Tongue (tissue), 1 donor: ENCODE measurements at regions not wholly inside any gene's neighbourhood (a gene's known extent, or its start where the extent isn't known, plus 50 kb on each side); places are given as distances from the start of the nearest gene placed in this dataset.

Experiments used
- DNase-seq: peaks from one replicate; pipeline ENCODE4 v3.0.0-alpha.2; 2015

DNA sequence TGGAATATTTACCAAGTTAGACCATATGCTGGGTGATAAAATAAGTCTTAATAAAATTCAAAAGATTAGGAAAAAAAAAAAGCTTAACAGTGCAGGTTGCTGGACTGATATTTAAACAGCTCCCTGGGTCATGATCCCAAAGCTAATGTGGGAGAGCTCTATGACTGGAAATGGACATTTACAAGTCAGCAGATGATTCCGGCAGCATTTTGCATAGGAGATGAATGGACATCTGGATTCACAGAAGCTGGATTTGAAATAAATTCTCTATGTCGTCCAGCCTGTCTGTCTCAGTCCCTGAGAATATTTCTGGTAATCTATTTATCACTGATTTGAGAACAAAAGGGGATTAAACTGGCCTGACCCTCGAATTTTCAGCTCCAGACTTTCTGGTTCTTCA, 52.3 kb upstream of the KLHL25 start:
- DNase-seq, result no peak

GRCh38 chr15:85849946-85850345, 55.2 kb upstream of the KLHL25 start:
- DNase-seq, result no peak

GRCh38 chr15:85852969-85853368, 58.2 kb upstream of the KLHL25 start:
- no peak for DNase-seq

GRCh38 chr15:85854345-85855097, 59.8 kb upstream of the KLHL25 start:
- peak; percentile 87 for DNase-seq

GRCh38 chr15:85858586-85859375, 64.1 kb upstream of the KLHL25 start:
- DNase-seq, result peak; percentile 88

DNA sequence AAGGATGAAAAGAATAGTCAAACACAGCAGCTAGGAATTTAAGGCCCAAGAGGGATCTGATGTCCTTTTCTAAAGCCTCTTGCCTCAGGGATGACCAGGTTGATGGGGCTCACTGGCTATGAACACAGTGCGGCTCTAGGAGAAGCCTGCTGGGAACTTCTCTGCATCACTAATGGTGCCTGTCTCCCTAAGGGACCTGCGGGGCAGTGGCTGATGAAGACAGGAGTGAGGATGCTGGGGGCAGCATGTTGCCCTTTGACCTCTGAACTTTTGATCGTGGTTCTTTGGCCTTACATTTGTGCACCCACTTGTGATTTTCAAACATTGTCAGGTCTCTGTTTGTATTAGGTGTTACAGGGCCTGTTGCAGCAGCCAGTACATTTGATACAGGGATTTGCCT, 64.9 kb upstream of the KLHL25 start:
- DNase-seq, result no peak

GRCh38 chr15:85860394-85861161, 65.9 kb upstream of the KLHL25 start:
- no peak for DNase-seq

DNA sequence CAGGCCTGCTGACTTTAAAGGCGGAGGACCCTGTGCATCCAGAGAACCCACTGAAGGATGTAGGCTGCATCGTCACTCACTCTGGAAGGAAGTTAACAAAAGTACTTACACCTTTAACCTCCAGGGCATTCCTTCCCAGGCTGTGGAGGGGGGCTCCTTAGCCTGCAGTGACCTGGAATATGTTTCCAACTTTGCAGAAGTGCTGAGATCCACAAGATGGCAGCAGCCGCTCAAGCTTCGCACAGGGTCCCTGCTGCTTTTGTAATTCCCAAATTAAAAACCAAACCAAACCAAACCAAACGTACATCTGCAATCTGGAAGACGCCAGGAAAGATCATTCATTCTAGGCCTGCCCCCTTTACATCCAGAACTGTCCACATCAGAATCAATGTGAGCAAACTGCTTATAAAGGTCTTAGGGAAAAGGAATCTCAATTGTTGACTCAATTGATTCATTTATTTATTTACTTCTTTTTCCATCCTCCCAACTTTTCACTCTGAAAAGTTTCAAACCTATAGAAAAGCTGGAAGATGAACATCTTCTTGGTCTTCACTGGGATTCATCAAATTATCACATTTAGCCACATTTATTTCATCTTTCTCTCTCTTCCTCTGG, 70.5 kb upstream of the KLHL25 start:
- DNase-seq, result peak; percentile 86

- DNase-seq, result no peak
Measured at GRCh38 chr15:85867250-85867649, 72.5 kb upstream of the KLHL25 start.

DNA sequence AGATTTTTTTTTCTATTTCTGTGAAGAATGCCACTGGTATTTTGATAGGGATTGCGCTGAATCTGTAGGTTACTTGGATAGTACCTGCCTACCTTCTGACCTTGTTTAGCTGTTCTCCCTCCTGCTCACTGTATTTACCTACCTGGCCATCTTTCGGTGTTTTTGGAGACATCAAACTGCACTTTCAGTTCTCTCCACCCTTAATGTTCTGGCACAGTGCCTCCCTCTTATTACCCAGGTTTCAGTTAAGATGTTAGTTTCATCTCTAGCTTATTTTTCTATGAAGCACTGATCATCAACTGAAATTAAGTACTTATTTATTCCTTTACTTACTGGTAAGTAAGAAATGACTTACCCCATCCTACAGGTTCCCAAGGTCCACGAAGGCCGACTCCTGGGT, 74.4 kb upstream of the KLHL25 start:
- no peak for DNase-seq

DNA sequence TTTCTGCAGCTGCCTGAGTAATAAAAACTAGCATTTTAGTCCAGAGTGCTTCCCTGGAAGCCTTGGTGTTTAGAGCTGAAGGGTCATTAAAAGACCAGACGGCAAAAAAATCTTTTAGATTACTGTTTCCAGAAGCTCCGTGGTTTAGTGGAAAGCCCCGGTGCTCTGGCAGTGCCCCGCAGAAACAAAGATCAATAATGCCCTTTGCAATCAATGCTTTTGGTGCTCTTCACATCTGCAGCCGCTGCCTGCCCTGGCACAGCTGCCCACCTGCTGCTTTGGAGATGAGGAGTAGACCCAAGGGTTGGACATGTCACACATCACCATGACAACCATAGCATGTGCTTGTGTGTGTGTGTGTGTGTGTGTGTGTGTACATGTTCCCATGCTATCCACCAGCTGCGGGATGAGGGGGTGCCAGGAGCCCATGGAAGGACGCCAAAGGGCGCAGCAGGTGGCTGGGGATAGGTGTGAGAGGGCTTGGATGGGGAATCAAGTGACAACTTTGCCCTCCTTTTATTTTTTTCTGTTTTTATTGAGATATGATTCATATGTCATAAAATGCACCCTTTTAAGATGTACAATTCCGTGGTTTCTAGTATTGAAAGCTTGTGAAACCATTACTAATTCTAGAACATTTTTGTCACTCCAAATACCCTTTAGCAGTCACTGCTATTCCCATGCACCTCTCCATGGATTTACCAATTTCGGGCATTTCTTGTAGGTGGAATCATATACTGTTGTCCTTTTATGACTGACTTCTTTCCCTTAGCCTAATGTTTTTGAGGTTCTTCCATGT, 75.7 kb upstream of the KLHL25 start:
- DNase-seq, result peak; percentile 52

DNA sequence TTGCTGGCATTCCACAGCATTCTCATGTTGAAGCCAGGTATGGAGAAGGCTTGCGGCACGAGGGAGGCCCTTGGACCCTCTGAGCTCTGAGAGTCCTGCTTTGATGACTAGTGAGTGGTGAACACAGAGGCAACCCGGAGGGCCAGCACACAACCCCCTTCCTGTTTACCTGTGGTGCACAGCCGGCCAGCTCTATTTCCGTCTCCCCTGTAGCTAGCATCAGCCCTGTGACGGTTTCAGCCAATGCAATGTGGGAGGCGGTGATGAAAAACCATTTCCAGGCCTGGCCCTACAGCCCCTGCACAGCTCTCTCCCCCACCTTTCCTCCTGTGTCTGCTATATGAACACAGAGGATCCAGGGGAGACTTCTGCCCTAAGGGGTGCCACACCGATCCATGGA, 76.8 kb upstream of the KLHL25 start:
- DNase-seq, result no peak

DNA sequence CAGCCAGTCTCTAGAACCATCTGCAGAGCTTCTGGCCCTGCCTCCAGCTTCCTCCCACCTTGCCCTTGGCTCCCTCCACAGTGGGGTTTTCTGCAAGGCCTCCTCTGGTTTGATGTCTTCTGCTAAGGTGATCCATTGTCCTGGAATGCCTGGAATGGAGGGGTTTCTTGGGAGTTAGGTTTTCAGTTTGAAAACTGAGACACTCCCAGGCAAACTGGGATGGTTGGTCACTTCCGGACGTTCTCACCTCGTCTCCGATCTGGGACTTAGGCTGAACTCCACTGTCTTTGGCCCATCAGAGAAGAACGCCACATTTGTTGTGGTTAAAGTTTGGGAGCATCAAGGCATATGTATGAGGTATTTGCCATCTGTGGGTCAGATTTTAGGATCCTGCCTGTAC, 77.4 kb upstream of the KLHL25 start:
- DNase-seq, result no peak

GRCh38 chr15:85874236-85874635, 79.5 kb upstream of the KLHL25 start:
- no peak for DNase-seq

DNA sequence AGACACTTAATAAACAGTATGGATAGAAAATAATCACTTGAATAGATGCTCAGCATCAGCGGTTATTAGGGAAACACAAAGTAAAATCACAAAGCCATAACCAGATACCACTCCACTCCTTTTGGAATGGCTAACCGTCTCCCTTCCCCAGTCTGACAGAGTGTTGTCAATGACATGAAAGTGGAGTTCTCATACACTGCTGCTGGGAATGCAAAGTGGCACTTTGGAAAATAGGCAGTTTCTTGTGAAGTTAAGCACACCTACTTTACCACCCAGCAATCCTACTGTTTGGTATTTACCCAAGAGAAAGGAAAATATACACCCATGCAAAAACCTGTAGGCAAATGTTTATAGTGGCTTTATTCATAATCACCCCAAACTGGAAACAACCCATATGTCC, 81.0 kb upstream of the KLHL25 start:
- no peak for DNase-seq

DNA sequence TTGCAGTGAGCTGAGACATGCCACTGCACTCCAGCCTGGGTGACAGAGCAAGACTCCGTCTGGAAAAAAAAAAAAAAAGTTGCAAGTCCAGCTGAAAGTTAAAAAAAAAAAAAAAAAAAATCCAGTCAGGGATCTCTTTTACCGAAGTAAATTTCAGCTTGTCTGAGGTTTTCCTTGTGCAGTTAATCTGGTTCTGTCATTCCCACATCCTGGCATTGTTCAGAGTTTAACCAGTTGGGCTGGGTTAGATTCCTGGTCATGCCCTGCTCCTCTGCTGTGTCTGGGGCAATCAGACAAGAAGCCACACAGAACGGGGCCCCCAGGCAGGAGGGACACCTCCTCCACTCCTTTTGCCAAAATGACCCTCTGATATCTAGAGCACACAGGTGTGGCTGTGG, 84.1 kb upstream of the KLHL25 start:
- DNase-seq, result no peak

GRCh38 chr15:85879334-85880163, 84.8 kb upstream of the KLHL25 start:
- DNase-seq, result peak; percentile 52

- DNase-seq, result peak; percentile 25
Measured at GRCh38 chr15:85880501-85881190, 85.9 kb upstream of the KLHL25 start.

DNA sequence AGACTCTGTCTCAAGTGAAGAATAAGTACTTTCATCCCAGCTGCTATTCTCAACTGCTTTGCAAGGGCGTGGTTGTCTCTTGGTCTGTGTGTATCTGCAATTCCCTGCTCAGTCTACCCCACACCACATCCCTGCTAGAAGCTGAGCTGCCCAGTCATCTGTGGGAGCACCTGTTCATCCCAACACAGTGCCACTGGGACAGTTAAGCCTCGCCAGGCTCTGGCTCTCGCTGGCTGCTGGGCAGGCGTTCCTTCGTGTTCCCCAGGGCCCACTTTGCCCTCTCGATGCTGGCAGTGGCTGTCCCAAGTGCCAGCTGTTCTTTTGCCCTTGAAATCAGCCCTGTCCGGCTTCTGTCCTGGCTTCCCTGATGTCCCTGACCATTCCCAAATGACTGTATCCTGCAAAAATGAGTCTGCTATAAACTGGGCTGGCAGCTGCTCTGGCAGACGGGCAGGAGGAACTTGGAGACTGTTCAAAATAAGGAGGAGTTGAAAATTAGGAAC, 91.6 kb upstream of the KLHL25 start:
- DNase-seq, result peak; percentile 96
